K562 (cell line): ENCODE measurements at regions not wholly inside any gene's neighbourhood (a gene's known extent, or its start where the extent isn't known, plus 50 kb on each side); places are given as distances from the start of the nearest gene placed in this dataset.

ENCODE experiments used
- ATAC-seq: fragments of 200-7000 bp; cut with Tn5 transposase; 3 replicates; pipeline ENCODE4 v1.9.1; 2020; ENCODE audit warnings: moderate library complexity
- BruUV-seq: library from RNA; stranded (reverse); fragments of 400-500 nt; replicated peaks from 2 replicates; lab custom pipeline; 2021; lab: Mats Ljungman, UMichigan
- CTCF ChIA-PET: fragments of 300-600 bp; formaldehyde crosslinking; extraction: SDS; loops from one replicate; lab custom pipeline; 2021; ENCODE audit warnings: low intra/inter-chr PET ratio; lab: Yijun Ruan, JAX
- POLR2A ChIA-PET: fragments of 300-600, 350-650 bp; sonication (Branson Sonifier 250); formaldehyde crosslinking; extraction: SDS; loops from one replicate; lab custom pipeline; 2021; ENCODE audit warnings: antibody characterized with exemption, inconsistent platforms; lab: Yijun Ruan, JAX
- DNase-seq, 4 experiments: peaks; one replicate each; pipeline versions ENCODE4 v3.0.0 to v3.0.0-alpha.2; 2011 to 2018; ENCODE audit warnings: low spot score in 3 of 4, mixed read lengths in 3 of 4; ENCODE audit errors: extremely low read depth in 1 of 4
- FAIRE-seq: peaks from 2 replicates; lab custom pipeline; 2011; peaks lifted over from hg19 to GRCh38; lab: Jason Lieb, UNC
- H2AFZ ChIP-seq: 2 replicates; pipeline ENCODE4 v1.6.0; 2011; ENCODE audit warnings: low read depth, low read length, control low read depth, inconsistent platforms
- H3K27ac ChIP-seq: fragments of 200-600 bp; 3 replicates; pipeline ENCODE4 v1.8.0; 2011; ENCODE audit warnings: low read depth, mild to moderate bottlenecking, control low read depth, inconsistent platforms, low read length, moderate library complexity, mixed read lengths; ENCODE audit errors: extremely low read depth
- H3K27me3 ChIP-seq, 2 experiments: fragments of 300-600 bp in 1 of 2; 2 replicates in 1 of 2; 3 replicates in 1 of 2; pipeline versions ENCODE4 v1.6.0 to v1.8.0; 2011; ENCODE audit warnings: inconsistent platforms in 2 of 2, low read length in 2 of 2, mild to moderate bottlenecking in 1 of 2, mixed read lengths in 1 of 2, moderate library complexity in 1 of 2; ENCODE audit not compliant: control insufficient read depth in 2 of 2, insufficient read depth in 2 of 2
- H3K36me3 ChIP-seq: fragments of 300-600 bp; 3 replicates; pipeline ENCODE4 v1.8.0; 2011; ENCODE audit warnings: mild to moderate bottlenecking, low read length, inconsistent platforms; ENCODE audit not compliant: control insufficient read depth, insufficient read depth
- H3K4me1 ChIP-seq, 2 experiments: fragments of 200-600 bp in 1 of 2; replicated peaks in 1 of 2; 2 replicates in 1 of 2; 3 replicates in 1 of 2; pipeline versions ENCODE4 v1.5.1 to v1.8.0; 2011; ENCODE audit warnings: inconsistent platforms in 2 of 2, low read length in 2 of 2, mild to moderate bottlenecking in 1 of 2, mixed read lengths in 1 of 2, moderate library complexity in 1 of 2; ENCODE audit not compliant: control insufficient read depth in 2 of 2, insufficient read depth in 2 of 2
- H3K4me2 ChIP-seq: 2 replicates; pipeline ENCODE4 v1.6.1; 2011; ENCODE audit warnings: low read length, control low read depth, inconsistent platforms, mixed read lengths; ENCODE audit not compliant: insufficient read depth
- H3K4me3 ChIP-seq: fragments of 200-600 bp; sonication (generic), shearing (Covaris generic); 2 replicates; pipeline ENCODE4 v1.5.1; 2016; ENCODE audit warnings: control low read depth, inconsistent platforms
- H3K79me2 ChIP-seq: fragments of 200-600 bp; 3 replicates; pipeline ENCODE4 v1.8.0; 2011; ENCODE audit warnings: low read length, inconsistent platforms; ENCODE audit not compliant: control insufficient read depth, insufficient read depth
- H3K9ac ChIP-seq, 2 experiments: 2 replicates each; pipeline versions ENCODE4 v1.6.0 to v1.6.1; 2011; ENCODE audit warnings: low read depth in 2 of 2, low read length in 2 of 2, control low read depth in 1 of 2, inconsistent platforms in 1 of 2, mild to moderate bottlenecking in 1 of 2, mixed read lengths in 1 of 2; ENCODE audit not compliant: insufficient read depth in 1 of 2
- H3K9me1 ChIP-seq: one replicate; pipeline ENCODE4 v1.6.0; 2011; ENCODE audit warnings: inconsistent platforms, mild to moderate bottlenecking, low read length, moderate library complexity; ENCODE audit not compliant: control insufficient read depth, insufficient read depth
- H3K9me3 ChIP-seq: replicated peaks from 2 replicates; pipeline ENCODE4 v1.5.1; 2011; ENCODE audit warnings: low read depth, low read length, inconsistent platforms; ENCODE audit not compliant: control insufficient read depth, insufficient read depth
- H4K20me1 ChIP-seq: replicated peaks from 2 replicates; pipeline ENCODE4 v1.6.1; 2011; ENCODE audit warnings: low read length, inconsistent platforms, mixed read lengths; ENCODE audit not compliant: control insufficient read depth, insufficient read depth
- ESRRB ChIP-seq: fragments of 250-450 bp; sonication (Bioruptor Pico); IDR thresholded peaks from 2 replicates; pipeline ENCODE4 v1.5.0; 2020; ENCODE audit warnings: mild to moderate bottlenecking, moderate library complexity, borderline replicate concordance
- FOXA3 ChIP-seq, 2 experiments: fragments of 450-650 bp in 1 of 2; sonication (generic) in 1 of 2; formaldehyde crosslinking; IDR thresholded peaks in 1 of 2; conservative IDR thresholded peaks in 1 of 2; 2 replicates each; pipeline versions ENCODE4 v1.4.0 to v1.8.0; 2020 to 2022; ENCODE audit warnings: mild to moderate bottlenecking in 2 of 2, missing genetic modification reagents in 1 of 2
- JUNB ChIP-seq: fragments of 450-650 bp; formaldehyde crosslinking; conservative IDR thresholded peaks from 2 replicates; pipeline ENCODE4 v1.4.0; 2020; ENCODE audit warnings: mild to moderate bottlenecking
- MCM3 ChIP-seq: fragments of 450-650 bp; IDR thresholded peaks from 2 replicates; pipeline ENCODE4 v1.6.1; 2016
- WHSC1 ChIP-seq: IDR thresholded peaks from one replicate; pipeline ENCODE4 v1.6.1; 2012; ENCODE audit warnings: low read length, control low read depth, inconsistent platforms
- ZBTB40 ChIP-seq, 2 experiments: fragments of 450-650 bp in 1 of 2; sonication (generic) in 1 of 2; formaldehyde crosslinking in 1 of 2; IDR thresholded peaks; 2 replicates each; pipeline versions ENCODE4 v1.7.1 to v1.9.0; 2016 to 2022; ENCODE audit warnings: inconsistent platforms in 1 of 2, mild to moderate bottlenecking in 1 of 2, missing genetic modification reagents in 1 of 2
- ZNF778 ChIP-seq: fragments of 450-650 bp; formaldehyde crosslinking; IDR thresholded peaks from 2 replicates; pipeline ENCODE4 v1.4.0; 2020; ENCODE audit warnings: mild to moderate bottlenecking, moderate library complexity
- WGBS: fragments of 100-300 bp; shearing (Covaris generic); methylation state at CpG from one replicate; pipeline ENCODE4 v1.1.6; 2016; ENCODE audit warnings: low coverage, mixed read lengths; ENCODE audit not compliant: insufficient coverage; ENCODE audit errors: missing lambda C conversion rate; 5-methylcytosine and 5-hydroxymethylcytosine counted together
- in situ Hi-C: fragments of 300-500 bp; cut with MboI; formaldehyde crosslinking; loops from 4 replicates; pipeline ENCODE4 v1.15.0; 2018; ENCODE audit warnings: inconsistent platforms, mixed read lengths
- intact Hi-C: fragments of 100-400 bp; cut with micrococcal nuclease; formaldehyde crosslinking; loops from 2 replicates; pipeline ENCODE4 v1.14.2; 2022

- H3K9me1 ChIP-seq = no peaks in the 10 kb centered on the region
- H3K79me2 ChIP-seq = no peaks in the 10 kb centered on the region
- ATAC-seq (no peak), DNase-seq (no peak), FAIRE-seq (no peak)
- no peaks in the 10 kb centered on the region for H3K27me3 ChIP-seq
- no peak overlapping the region for H3K27ac ChIP-seq
- no peak for TF ChIP-seq ZNF778 (CRISPR knock-in tag)
- 0% methylated on average over 1 of the region's 1 CpG for WGBS
- no peak overlapping the region for H3K4me3 ChIP-seq
- H3K4me2 ChIP-seq = no peak overlapping the region
- H3K36me3 ChIP-seq = no peaks in the 10 kb centered on the region
- ChIA-PET POLR2A (no interaction called here), CTCF (no interaction called here)
- no peaks in the 10 kb centered on the region for H3K4me1 ChIP-seq
- in situ Hi-C loops (no loop called here), intact Hi-C loops (no loop called here)
- BruUV-seq = no TSS peak
- H3K9ac ChIP-seq = no peak overlapping the region
- no peaks in the 10 kb centered on the region; the same call in 1 of the 2 replicates for H3K9me3 ChIP-seq
- H2AFZ ChIP-seq = no peak overlapping the region
- no peaks in the 10 kb centered on the region for H4K20me1 ChIP-seq
Measured at GRCh38 chr10:57023626-57024025, 662.6 kb upstream of the ZWINT start.

- ChIA-PET POLR2A (no interaction called here), CTCF (no interaction called here)
- Histone ChIP-seq H3K79me2 (no peaks in the 10 kb centered on the region), H3K9me3 (peaks cover 2% of the 10 kb centered on the region; the same call in 1 of the 2 replicates), H3K4me1 (no peaks in the 10 kb centered on the region), H3K36me3 (no peaks in the 10 kb centered on the region), H3K4me3 (no peak overlapping the region), H3K9me1 (no peaks in the 10 kb centered on the region), H3K27me3 (no peaks in the 10 kb centered on the region), H3K4me2 (no peak overlapping the region), H2AFZ (no peak overlapping the region), H4K20me1 (no peaks in the 10 kb centered on the region), H3K27ac (no peak overlapping the region), H3K9ac (no peak overlapping the region)
- intact Hi-C loops = no loop called here
- WGBS = 0% methylated on average over 1 of the region's 1 CpG
- BruUV-seq = no TSS peak
- ATAC-seq = no peak
- in situ Hi-C loops = no loop called here
- FAIRE-seq = no peak
- DNase-seq = no peak
- TF ChIP-seq ESRRB (CRISPR knock-in tag) (no peak), JUNB (no peak), WHSC1 (no peak), FOXA3 (CRISPR knock-in tag; conservative IDR thresholded peaks at IDR 0.05 in 1 of 2, IDR thresholded peaks at IDR 0.05 in 1 of 2) (no peak), ZBTB40 (IDR thresholded peaks at IDR 0.05) (no peak), ZBTB40 (CRISPR knock-in tag; IDR thresholded peaks at IDR 0.05) (no peak), MCM3 (no peak)
Measured at GRCh38 chr10:57018452-57018851, 657.4 kb upstream of the ZWINT start.
